GM21723 (cell line): ENCODE measurements at regions not wholly inside any gene's neighbourhood (a gene's known extent, or its start where the extent isn't known, plus 50 kb on each side); places are given as distances from the start of the nearest gene placed in this dataset.
"Not testable (repeated sequence)": the region's sequence is repeated elsewhere in the genome, so short reads cannot be mapped to it uniquely, and the experiment has no call there.

ENCODE experiments used
- ATAC-seq: cut with Tn5 transposase; IDR thresholded peaks from one replicate; pipeline ENCODE4 v1.9.1; 2021; ENCODE audit warnings: mild to moderate bottlenecking, moderate library complexity; ENCODE audit not compliant: unreplicated experiment

DNA sequence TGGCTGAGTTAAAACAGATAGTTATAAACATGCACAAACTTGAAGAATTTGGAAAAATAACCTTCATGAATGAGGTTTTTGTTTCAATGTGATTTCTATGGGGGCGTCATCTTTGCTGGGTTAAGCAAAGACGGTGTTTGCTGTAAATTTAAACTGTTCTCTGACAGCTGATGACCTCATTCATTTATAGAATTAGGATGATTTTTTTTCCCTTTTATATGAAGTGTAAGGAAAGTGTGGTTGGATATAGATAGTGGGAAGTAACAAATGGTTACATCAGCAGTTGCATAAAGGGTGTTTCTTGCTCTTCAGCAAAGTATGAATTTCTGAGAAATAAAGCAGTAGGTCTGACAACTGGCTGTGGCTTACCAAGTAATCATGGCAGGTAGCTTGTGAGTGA is 137.2 kb upstream of the CENPW start:
- ATAC-seq: no peak

DNA sequence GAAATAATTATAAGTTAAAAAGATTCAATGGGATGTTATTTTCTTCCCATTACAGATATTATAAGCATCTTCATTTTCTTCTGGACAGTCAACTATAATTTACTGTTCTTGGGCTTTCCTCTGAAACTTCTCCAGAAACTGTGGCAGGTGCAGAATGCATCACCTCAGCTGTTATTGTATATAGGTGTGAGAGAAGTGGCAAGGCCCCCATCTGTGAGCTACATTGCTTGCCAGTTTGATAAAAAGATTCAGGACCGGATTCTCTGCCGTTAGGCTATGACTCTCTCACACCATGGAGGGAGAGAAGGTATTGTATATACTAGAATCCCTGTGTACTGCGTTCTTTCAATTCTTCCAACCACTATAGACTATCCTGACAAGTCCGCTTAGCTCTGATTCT is 135.8 kb upstream of the CENPW start:
- ATAC-seq: no peak

DNA sequence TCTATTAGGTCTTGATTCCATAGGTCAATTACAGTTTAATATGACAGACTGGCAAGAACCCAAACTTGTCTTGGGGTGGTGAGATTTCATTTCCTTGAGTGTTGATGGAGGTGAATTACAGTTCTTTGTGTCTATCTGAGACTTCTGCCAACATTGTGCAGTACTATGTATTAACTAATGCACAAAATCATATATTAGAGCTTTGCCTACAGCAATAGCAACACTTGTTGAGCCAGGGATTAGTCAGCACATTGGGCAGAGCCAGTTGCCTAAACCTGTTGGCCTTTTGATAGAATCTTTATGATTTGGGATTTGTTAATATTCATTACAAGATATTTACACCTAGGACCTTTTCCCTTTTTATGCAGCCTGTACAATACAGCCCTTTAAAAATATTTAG is 135.3 kb upstream of the CENPW start:
- ATAC-seq: no peak

DNA sequence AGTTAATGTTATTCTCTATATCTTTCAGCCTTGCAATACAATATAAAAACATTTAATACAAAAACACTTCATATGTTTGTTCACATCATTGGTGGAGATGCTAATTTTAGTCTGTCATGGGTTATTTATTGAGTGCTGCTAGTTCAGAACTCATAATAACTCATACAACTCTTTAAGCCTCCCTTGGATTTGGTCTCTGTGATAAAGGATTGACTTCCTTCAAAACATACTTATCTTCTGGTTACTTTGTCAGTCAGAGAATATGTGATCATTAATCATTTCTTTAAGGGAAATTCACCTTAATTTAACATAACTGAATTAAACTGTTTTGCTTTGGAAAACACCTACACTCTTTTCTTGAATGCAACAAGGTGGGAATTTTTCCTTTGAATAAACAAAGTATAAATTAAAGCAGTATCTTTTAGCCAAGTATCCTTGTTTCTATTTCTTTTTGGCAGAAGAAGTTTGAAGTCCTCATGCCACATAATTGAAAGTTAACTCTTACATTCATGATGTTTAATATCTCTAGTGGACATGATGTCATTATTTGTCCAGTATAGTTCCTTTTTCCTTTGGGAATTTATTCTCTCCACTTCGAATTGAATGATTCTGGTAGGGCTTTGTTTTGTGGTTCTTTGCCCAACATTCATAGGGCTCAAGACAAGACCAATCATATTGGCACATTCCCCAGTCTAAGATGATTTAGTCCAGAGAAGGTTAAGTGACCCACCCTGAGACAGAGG is 133.2 kb upstream of the CENPW start:
- no peak for ATAC-seq

DNA sequence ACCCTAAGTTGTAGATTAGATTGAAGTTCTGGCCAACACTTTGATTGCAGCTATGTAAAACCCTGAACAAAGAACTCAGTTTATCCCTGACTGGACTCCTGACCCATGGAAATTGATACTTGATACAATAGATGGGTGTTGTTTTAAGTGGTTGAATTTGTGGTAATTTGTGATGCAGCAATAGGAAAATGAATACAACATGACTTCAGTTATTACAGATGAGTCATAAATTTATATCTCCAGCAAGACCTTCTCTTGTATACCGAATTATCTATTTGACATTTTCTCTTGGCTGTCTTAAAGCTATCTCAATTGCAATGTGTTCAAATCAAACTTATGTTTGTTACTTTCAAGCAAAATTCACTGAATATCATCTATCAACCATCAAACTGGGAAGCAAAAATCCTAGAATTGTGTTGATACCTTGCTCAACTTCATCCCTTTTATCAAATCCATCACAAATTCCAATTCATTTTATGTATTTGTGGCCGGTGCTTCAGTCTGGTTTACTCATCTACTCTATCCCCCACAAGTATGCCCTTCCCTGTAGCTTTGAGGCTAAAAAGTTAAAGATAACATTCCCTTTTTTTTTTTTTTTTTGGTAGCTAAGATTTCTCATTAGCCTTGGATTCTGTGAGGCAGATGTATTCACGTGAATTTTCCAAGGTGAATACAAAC is 129.4 kb upstream of the CENPW start:
- ATAC-seq: no peak

DNA sequence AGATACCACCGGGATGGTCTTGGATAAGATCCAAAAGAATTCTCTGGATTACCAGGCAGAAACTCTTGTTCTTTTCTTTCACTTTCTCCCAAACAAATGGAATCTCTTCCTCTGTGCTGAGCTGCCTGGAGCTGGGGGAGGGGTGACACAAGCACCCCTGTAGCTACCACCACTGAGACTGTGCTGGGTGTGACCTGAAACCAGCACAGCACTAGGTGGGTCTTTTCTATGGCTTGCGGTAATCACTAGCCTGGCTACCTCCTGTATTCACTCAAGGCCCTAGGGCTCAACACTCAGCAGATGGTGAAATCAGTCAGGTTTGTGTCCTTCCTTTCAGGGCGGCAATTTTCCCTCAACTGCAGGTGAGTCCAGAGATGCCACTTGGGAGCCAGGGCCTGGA is 122.4 kb upstream of the CENPW start:
- no peak for ATAC-seq

DNA sequence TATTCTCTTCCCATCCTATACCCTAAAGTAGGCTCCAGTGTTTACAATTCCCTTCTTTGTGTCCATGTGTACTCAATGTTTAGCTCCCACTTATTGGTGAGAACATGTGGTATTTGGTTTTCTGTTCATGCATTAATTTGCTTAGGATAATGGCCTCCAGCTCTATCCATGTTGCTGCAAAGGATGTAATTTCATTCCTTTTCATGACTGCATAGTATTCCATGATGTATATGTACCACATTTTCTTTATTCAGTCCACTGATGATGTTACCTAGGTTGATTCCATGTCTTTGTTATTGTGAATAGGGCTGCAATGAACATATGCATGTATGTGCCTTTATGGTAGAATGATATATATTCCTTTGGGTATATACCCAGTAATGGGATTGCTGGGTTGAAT is 119.0 kb upstream of the CENPW start:
- not testable (repeated sequence) for ATAC-seq

DNA sequence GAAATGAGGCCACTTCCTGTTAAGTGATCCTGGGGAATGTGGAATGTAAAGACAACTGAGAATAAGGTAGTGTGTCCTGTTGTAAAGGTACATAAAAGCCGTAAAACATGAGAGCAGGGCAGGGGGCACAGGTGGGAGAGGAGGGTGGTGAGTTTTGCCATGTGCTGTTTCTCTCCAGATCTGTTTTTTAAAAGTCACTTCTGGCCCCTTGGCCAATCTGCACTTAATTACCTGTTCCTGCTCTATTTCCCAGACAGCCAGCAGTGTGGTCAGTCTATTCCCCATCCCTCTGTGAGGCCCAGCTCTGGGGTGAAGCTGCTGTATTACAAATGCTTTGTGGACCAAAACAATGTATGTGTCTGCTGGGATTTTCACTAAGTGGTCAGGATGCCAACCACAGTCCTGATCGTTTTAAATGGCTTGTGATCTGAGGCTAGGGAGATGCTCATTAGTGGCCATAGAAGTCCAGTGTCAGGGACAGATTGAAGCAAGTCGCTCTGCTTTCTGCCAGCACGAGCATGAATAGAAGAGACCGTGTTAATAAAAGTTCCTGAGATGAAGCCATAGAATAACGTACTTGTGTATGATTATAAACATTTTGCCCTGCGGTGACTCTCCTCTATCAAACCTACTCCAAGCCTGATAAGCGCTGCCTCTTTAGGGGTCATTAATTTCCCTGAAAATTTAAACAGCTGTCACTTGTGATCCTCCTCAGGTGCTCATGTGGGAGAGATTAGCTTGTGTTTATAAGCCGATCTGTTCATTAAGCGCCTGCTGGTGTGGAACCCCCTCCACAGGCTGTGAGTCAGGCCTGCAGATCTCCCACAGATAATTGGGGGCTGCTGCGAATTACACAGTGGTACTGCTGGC is 111.8 kb upstream of the CENPW start:
- no peak for ATAC-seq

DNA sequence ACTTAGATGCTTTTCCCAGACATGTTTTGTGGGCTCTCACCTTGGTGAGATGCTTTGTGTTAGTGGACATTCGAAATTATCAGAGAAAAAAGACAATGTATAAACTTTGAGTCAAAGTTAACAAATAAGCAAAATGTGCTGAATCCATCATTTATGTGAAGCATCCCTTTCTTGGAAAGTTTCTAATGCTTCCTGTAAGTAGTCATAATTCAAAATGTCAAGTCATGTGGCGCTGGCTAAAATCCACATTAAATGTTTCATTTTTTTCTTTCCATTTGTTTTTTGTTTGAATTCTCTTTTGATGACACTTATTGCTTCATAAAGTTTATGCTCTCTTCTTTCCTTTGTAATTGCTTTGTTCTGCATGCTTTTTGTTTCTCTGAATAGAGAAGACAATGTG is 107.2 kb upstream of the CENPW start:
- no peak for ATAC-seq

DNA sequence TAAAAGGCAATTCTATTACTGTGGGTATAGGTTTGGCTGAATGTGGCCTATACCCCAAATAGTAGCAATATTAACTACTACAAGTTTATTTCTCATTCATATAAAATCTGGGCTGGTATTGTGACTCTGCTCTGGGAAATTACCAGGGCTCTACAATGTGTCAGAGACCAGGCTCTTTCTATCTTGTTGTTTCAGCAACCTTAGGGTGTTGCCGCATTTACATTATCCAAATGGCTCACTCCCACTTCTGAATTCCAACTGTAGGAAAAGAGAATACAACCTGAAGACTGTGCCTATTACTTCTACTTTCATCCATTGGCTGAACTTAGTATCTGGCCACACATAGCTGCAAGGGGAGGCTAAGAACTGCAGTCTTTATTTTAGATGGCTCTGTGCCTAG is 106.7 kb upstream of the CENPW start:
- ATAC-seq: no peak

DNA sequence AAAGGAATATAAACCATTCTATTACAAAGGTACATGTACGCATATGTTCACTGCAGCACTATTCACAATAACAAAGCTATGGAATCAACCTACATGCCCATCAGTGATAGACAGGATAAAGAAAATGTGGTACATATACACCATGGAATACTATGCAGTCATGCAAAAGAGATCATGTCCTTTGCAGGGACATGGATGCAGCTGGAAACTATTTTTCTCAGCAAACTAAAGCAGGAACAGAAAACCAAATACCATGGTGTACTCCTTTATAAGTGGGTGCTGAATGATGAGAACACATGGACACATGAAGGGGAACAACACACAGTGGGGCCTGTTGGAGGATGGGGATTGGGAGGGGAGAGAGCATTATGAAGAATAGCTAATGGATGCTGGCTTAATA is 104.6 kb upstream of the CENPW start:
- ATAC-seq: no peak

DNA sequence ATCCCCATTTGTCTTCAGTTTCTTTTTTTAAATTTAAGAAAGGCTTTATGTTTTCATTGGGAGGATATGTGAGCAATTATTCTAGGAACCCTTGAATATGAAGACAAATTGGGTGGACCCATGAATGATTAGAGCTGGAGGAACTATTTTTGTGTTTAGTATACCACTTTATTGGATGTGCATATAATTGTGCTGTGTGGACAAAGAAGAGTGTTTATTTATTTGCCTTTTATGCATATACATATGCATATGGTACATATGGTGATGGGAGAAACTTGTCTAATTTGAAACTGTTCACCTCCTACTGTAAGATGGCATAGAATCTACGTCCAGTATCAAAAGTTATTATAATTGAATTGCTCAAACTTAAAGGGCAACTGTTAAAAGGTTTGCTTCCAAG is 94.8 kb upstream of the CENPW start:
- no peak for ATAC-seq

DNA sequence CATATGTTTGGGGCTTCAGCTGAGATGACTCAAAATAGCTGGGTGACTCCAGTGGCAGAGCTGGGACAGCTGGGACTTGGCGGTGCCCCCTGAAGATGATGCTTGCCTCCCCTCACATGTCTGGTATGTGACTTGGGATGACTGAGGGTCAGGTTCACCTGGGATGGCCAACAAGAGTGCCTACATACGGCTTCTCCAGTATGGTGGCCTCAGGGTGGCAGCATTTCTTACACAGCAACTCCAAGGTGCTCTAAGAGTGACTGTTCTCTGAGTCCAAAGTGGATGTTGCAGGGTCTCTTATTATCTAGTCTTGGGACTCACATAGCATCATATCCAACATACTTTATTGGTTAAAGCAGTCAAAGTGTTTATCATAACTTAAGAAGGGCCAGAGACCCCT is 87.8 kb upstream of the CENPW start:
- ATAC-seq: no peak

DNA sequence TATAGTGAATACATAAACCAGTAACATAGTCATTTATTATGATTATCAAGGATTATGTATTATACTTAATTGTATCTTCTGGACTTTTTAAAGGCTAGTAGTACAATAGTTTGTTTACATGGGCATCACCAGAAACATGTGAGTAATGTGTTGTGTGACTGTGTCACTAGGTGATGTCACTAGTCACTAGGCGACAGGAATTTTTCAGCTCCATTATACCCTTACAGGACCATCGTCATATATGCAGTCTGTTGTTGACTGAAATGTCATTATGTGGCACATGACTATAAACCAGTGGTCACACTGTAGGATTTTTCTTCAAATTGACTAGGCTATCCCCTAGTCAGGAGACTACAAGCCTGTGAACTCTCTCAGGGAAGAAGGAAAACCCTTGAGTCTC is 86.5 kb upstream of the CENPW start:
- no peak for ATAC-seq

DNA sequence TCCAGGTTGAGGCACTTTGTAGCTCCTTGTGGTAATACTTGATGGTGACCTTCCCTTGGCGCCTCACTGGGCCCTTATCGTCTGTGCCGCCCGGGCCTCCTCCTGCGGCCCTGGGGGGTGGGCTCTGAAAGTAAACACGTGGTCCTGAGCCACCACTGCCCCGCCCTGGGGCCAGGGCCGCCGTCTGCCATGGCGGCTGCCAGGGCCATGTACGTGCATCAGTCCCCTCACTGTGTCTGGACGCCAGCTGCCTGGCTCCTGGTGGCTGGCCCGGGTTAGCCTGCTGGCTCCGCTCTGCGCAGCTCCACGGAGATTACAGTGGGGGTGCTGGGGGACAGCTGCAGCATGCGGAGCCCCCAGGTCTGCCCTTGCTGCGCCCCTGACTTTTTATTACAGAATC is 81.8 kb upstream of the CENPW start:
- ATAC-seq: no peak

DNA sequence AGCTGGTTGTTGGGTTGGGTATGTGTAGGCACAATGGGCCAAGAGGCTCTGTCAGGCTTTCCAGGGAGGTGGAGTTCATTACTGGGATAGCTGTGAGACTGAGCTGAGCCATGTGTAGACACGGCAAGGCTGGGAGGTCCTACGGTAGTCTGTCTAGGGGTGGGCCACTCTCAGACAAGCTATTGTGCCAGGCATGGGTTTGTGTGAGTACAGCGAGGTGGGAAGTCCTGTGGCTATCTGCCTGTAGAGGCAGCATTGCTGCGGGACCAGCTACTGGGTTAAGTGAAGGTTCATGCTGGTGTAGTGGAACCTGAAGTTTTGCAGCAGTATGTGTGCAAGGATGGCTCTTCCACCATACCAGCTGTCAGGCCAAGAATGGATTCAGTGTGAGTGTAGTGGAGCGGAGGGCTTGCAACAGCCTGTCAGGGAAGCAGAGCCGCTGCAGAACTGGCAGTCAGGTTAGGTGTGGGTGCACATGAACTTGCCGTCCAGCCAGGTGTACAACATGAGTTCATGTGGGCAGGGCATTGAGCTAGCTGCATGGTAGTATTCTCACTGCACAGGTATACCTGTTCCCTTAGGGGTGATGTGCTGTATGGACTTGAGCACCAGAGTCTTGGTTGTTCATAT is 78.0 kb upstream of the CENPW start:
- ATAC-seq: no peak

DNA sequence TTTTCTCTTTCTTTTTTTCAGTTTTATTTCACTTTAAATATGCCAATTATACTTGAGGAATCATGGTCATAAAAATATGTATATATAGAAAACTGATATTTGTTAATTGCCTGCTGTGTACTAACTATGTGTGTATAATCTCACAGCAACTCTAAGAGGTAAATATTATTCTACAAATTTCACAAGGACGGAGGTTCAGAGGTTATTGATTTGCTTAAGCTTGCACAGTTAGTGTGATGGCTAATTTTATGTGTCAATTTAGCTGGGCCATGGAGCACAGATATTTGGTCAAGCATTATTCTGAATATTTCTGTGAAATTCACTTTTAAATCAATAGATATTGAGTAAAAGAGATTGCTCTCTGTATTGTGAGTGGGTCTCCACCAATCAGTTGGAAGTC is 75.7 kb upstream of the CENPW start:
- no peak for ATAC-seq

DNA sequence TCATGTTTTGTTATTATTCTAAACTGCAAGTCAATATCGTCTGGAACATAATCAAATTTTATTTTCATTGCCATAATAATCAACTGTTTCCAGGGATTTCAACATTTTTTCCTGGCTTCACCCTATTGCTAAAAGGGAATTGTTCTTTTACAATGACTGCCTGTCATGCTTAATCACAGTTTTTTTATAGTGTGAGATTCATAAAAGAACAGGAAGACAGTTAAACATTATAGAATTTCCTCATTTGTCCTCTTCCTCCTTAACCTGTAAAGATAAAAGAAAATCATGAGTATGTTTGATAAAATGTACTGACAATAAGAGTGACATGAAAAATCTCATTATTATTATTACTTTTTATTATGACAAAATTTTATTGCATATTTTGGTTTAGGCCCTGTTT is 73.3 kb upstream of the CENPW start:
- ATAC-seq: no peak

DNA sequence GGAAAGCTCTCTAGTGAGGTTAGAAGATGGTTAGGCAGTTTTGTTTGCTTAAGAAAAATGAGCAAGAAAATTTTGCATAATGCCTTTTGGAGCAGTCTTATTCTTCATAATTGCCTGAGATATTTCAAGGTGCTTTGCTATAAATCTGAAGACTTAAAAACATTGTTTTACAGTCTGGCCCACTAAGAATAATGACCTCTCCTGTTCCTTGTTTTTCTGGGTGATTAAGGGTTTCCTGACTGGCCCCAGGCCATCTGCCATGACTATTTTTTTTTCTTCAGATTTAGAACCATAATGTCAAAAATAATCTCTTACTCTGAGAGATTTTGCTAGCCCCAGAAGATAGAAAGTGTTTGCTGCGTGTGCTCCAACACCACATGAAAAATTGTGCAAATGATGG is 72.3 kb upstream of the CENPW start:
- no peak for ATAC-seq

DNA sequence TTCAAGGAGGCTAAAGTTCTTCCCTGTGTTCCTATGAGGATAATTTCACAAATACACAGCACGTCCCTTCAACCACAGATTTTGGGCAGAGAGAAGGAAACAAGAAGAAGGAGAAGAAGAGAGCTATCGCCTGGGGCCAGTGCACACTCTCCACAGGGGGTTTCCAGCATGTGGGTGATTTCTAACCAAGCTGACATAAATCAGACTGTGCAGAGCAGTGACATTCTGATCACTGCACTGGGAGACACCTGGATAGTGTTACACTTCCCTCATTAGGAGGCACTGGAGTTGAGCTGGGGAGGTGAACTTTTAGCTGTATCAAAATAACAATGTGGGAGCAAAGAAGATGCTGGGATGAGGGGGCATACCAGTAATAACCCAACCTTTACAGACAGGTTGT is 71.8 kb upstream of the CENPW start:
- no peak for ATAC-seq

DNA sequence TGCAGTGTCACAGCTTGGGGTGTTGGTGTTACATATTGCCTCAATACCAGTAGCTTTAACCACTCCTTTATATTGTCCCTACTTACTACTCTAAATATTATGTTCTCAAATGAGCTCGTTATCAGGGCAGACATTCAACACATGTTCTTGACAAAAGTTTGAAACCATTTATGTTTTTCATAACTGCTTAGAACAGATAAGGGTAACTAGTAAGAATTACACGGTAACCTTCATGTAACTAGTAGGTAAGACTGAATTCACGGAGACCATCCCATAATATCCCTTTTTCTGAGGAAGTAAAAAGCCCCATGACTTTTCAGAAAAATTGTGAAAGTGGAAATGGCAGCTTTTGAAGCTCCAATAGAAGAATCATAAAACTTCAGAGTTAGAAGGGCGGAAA is 59.6 kb upstream of the CENPW start:
- ATAC-seq: no peak
